ENCODE measurements at regions not wholly inside any gene's neighbourhood (a gene's known extent, or its start where the extent isn't known, plus 50 kb on each side); places are given as distances from the start of the nearest gene placed in this dataset.
"Not testable (repeated sequence)": the region's sequence is repeated elsewhere in the genome, so short reads cannot be mapped to it uniquely, and the experiment has no call there.

GRCh38 chr2:51782921-51783765 lies 751.2 kb upstream of the NRXN1 start:
- ChIA-PET POLR2A (no interaction called here), CTCF (no interaction called here)
- Mint-ChIP-seq H3K36me3 (ENCODE audit: low read depth) (no peaks in the 10 kb centered on the region), H3K4me1 (ENCODE audit: low read depth) (no peaks in the 10 kb centered on the region), H3K27ac (no peak overlapping the region), H3K9me3 (peaks cover 4% of the 10 kb centered on the region), H3K4me3 (no peak overlapping the region), H3K27me3 (no peaks in the 10 kb centered on the region)
- no peak for ATAC-seq
- no peak for DNase-seq
- intact Hi-C loops (cut with micrococcal nuclease) = no loop called here
- no peak for TF ChIP-seq CTCF (IDR thresholded peaks at IDR 0.05)

- H3K9me3 Mint-ChIP-seq = peaks cover 4% of the 10 kb centered on the region
- no peaks in the 10 kb centered on the region for H3K36me3 Mint-ChIP-seq (ENCODE audit: low read depth)
- intact Hi-C loops (cut with micrococcal nuclease) = no loop called here
- no peaks in the 10 kb centered on the region for H3K4me1 Mint-ChIP-seq (ENCODE audit: low read depth)
- H3K27ac Mint-ChIP-seq = no peak overlapping the region
- DNase-seq (no peak), ATAC-seq (no peak)
- POLR2A ChIA-PET = no interaction called here
- CTCF ChIA-PET = no interaction called here
- H3K4me3 Mint-ChIP-seq = no peak overlapping the region
- H3K27me3 Mint-ChIP-seq = no peaks in the 10 kb centered on the region
- no peak for TF ChIP-seq CTCF (IDR thresholded peaks at IDR 0.05)
Measured at GRCh38 chr2:51781691-51782090, 749.8 kb upstream of the NRXN1 start.

- CTCF ChIA-PET = no interaction called here
- intact Hi-C loops (cut with micrococcal nuclease) = no loop called here
- ATAC-seq (no peak), DNase-seq (no peak)
- POLR2A ChIA-PET = no interaction called here
- TF ChIP-seq CTCF (IDR thresholded peaks at IDR 0.05) = no peak
- Mint-ChIP-seq H3K27me3 (no peaks in the 10 kb centered on the region), H3K27ac (no peak overlapping the region), H3K4me3 (no peak overlapping the region), H3K9me3 (peaks cover 5% of the 10 kb centered on the region), H3K36me3 (ENCODE audit: low read depth) (no peaks in the 10 kb centered on the region), H3K4me1 (ENCODE audit: low read depth) (no peaks in the 10 kb centered on the region)
Measured at GRCh38 chr2:51780353-51780752, 748.4 kb upstream of the NRXN1 start.

- H3K4me3 Mint-ChIP-seq; intact Hi-C loops (cut with micrococcal nuclease); H3K36me3 Mint-ChIP-seq (ENCODE audit: low read depth); H3K27ac Mint-ChIP-seq; CTCF ChIA-PET; ATAC-seq; DNase-seq; H3K9me3 Mint-ChIP-seq; H3K27me3 Mint-ChIP-seq; H3K4me1 Mint-ChIP-seq (ENCODE audit: low read depth); POLR2A ChIA-PET: not testable (repeated sequence)
Measured at GRCh38 chr2:51779723-51780122, 747.8 kb upstream of the NRXN1 start.

- Mint-ChIP-seq H3K27me3 (no peaks in the 10 kb centered on the region), H3K36me3 (ENCODE audit: low read depth) (no peaks in the 10 kb centered on the region), H3K9me3 (peaks cover 5% of the 10 kb centered on the region), H3K4me3 (no peak overlapping the region), H3K27ac (no peak overlapping the region), H3K4me1 (ENCODE audit: low read depth) (no peaks in the 10 kb centered on the region)
- no peak for DNase-seq
- ATAC-seq = no peak
- no peak for TF ChIP-seq CTCF (IDR thresholded peaks at IDR 0.05)
- ChIA-PET CTCF (no interaction called here), POLR2A (no interaction called here)
- intact Hi-C loops (cut with micrococcal nuclease) = no loop called here
Measured at GRCh38 chr2:51778806-51779205, 746.9 kb upstream of the NRXN1 start.

- H3K27me3 Mint-ChIP-seq; ATAC-seq; intact Hi-C loops (cut with micrococcal nuclease); CTCF ChIA-PET; H3K36me3 Mint-ChIP-seq (ENCODE audit: low read depth); H3K4me1 Mint-ChIP-seq (ENCODE audit: low read depth); DNase-seq; POLR2A ChIA-PET; H3K27ac Mint-ChIP-seq; H3K4me3 Mint-ChIP-seq: not testable (repeated sequence)
- H3K9me3 Mint-ChIP-seq = peaks cover 16% of the 10 kb centered on the region
Measured at GRCh38 chr2:51774606-51775005, 742.7 kb upstream of the NRXN1 start.
